ENCODE measurements at regions not wholly inside any gene's neighbourhood (a gene's known extent, or its start where the extent isn't known, plus 50 kb on each side); places are given as distances from the start of the nearest gene placed in this dataset.
A peak's percentile ranks its signal among the peaks of the same experiment; 100 is the strongest.

- intact Hi-C loops (cut with DNase I), result no loop called here
These were observed 299.6 kb upstream of the MBL2 start for GRCh38 chr10:53072144-53072543.

GRCh38 chr10:53071505-53072125 lies 299.0 kb upstream of the MBL2 start:
- DNase-seq, result peak in 1 of 4 donors; percentile 4

More at GRCh38 chr10:53072144-53072543, 299.6 kb upstream of the MBL2 start:
- Histone ChIP-seq H3K9me3 (no peaks in the 10 kb centered on the region), H3K27ac (no peak overlapping the region), H3K4me3 (no peak overlapping the region), H3K27me3 (no peaks in the 10 kb centered on the region), H3K4me1 (no peaks in the 10 kb centered on the region), H3K36me3 (no peaks in the 10 kb centered on the region)
- TF ChIP-seq CTCF (IDR thresholded peaks at IDR 0.05), result no peak
- DNase-seq (no peak), ATAC-seq (no peak)

GRCh38 chr10:53069013-53069412 lies 296.4 kb upstream of the MBL2 start:
- Histone ChIP-seq H3K4me1 (no peaks in the 10 kb centered on the region), H3K27me3 (no peaks in the 10 kb centered on the region), H3K27ac (no peak overlapping the region), H3K4me3 (no peak overlapping the region), H3K9me3 (no peaks in the 10 kb centered on the region), H3K36me3 (no peaks in the 10 kb centered on the region)
- DNase-seq, result no peak
- intact Hi-C loops (cut with DNase I), result no loop called here
- ATAC-seq, result no peak
- no peak for TF ChIP-seq CTCF (IDR thresholded peaks at IDR 0.05)

More at GRCh38 chr10:53071505-53072125, 299.0 kb upstream of the MBL2 start:
- no peaks in the 10 kb centered on the region for H3K27me3 ChIP-seq
- no peak for ATAC-seq
- H3K9me3 ChIP-seq, result no peaks in the 10 kb centered on the region
- intact Hi-C loops (cut with DNase I), result no loop called here
- no peaks in the 10 kb centered on the region for H3K4me1 ChIP-seq
- H3K27ac ChIP-seq, result no peak overlapping the region
- TF ChIP-seq CTCF (IDR thresholded peaks at IDR 0.05), result no peak
- no peak overlapping the region for H3K4me3 ChIP-seq
- no peaks in the 10 kb centered on the region for H3K36me3 ChIP-seq

GRCh38 chr10:53064614-53065013 lies 292.0 kb upstream of the MBL2 start:
- no peaks in the 10 kb centered on the region for H3K9me3 ChIP-seq
- H3K27ac ChIP-seq, result no peak overlapping the region
- DNase-seq, result peak in 1 of 4 donors; percentile 44
- TF ChIP-seq CTCF (IDR thresholded peaks at IDR 0.05), result no peak
- no peak for ATAC-seq
- no peak overlapping the region for H3K4me3 ChIP-seq
- no peaks in the 10 kb centered on the region for H3K27me3 ChIP-seq
- no peaks in the 10 kb centered on the region for H3K36me3 ChIP-seq
- no peaks in the 10 kb centered on the region for H3K4me1 ChIP-seq
- intact Hi-C loops (cut with DNase I), result no loop called here

- ATAC-seq (no peak), DNase-seq (no peak)
- Histone ChIP-seq H3K36me3 (no peaks in the 10 kb centered on the region), H3K27me3 (no peaks in the 10 kb centered on the region), H3K27ac (no peak overlapping the region), H3K4me1 (no peaks in the 10 kb centered on the region), H3K9me3 (no peaks in the 10 kb centered on the region), H3K4me3 (no peak overlapping the region)
- TF ChIP-seq CTCF (IDR thresholded peaks at IDR 0.05), result no peak
- intact Hi-C loops (cut with DNase I), result no loop called here
These were observed 291.2 kb upstream of the MBL2 start for GRCh38 chr10:53063805-53064204.

Data from left lung (tissue), 4 donors.